Activated naive CD4-positive, alpha-beta T cell treated with anti-CD3 and anti-CD28 coated beads for 36 hours (primary cell): ENCODE measurements at regions not wholly inside any gene's neighbourhood (a gene's known extent, or its start where the extent isn't known, plus 50 kb on each side); places are given as distances from the start of the nearest gene placed in this dataset.
"Not testable (repeated sequence)": the region's sequence is repeated elsewhere in the genome, so short reads cannot be mapped to it uniquely, and the experiment has no call there.

Experiments
- CTCF ChIA-PET: fragments of 350-600 bp; sonication (Branson Sonifier 250); formaldehyde crosslinking; loops from one replicate; lab custom pipeline; 2021; ENCODE audit warnings: antibody characterized with exemption; lab: Charles Lee
- DNase-seq: peaks from one replicate; pipeline ENCODE4 v3.0.0-alpha.2; 2020
- H3K27ac Mint-ChIP-seq: one replicate; pipeline ENCODE4 v1.8.0; 2021; ENCODE audit warnings: mild to moderate bottlenecking, mixed read lengths
- H3K27me3 Mint-ChIP-seq: one replicate; pipeline ENCODE4 v1.8.0; 2021; ENCODE audit warnings: low read depth, mixed read lengths
- H3K36me3 Mint-ChIP-seq: one replicate; pipeline ENCODE4 v1.8.0; 2021; ENCODE audit warnings: low read depth, mixed read lengths
- H3K4me1 Mint-ChIP-seq: one replicate; pipeline ENCODE4 v1.8.0; 2021; ENCODE audit warnings: low read depth, mixed read lengths
- H3K4me3 Mint-ChIP-seq: one replicate; pipeline ENCODE4 v1.8.0; 2021; ENCODE audit warnings: mild to moderate bottlenecking, moderate library complexity, mixed read lengths
- H3K9me3 Mint-ChIP-seq: one replicate; pipeline ENCODE4 v1.8.0; 2021; ENCODE audit warnings: mixed read lengths
- intact Hi-C: fragments of 100-400 bp; cut with micrococcal nuclease; formaldehyde crosslinking; loops from one replicate; pipeline ENCODE4 v1.15.1; 2023

- no peaks in the 10 kb centered on the region for H3K9me3 Mint-ChIP-seq
- no peaks in the 10 kb centered on the region for H3K27me3 Mint-ChIP-seq
- CTCF ChIA-PET = no interaction called here
- no peak for DNase-seq
- no peaks in the 10 kb centered on the region for H3K36me3 Mint-ChIP-seq
- no peak overlapping the region for H3K4me3 Mint-ChIP-seq
- no peaks in the 10 kb centered on the region for H3K4me1 Mint-ChIP-seq
- intact Hi-C loops = no loop called here
- H3K27ac Mint-ChIP-seq = no peak overlapping the region
Measured at GRCh38 chr5:91257301-91257700, 125.8 kb downstream of the ARRDC3 start.

GRCh38 chr5:91256142-91256524, 127.0 kb downstream of the ARRDC3 start:
- intact Hi-C loops = no loop called here
- H3K9me3 Mint-ChIP-seq = no peaks in the 10 kb centered on the region
- H3K36me3 Mint-ChIP-seq = no peaks in the 10 kb centered on the region
- no peak for DNase-seq
- CTCF ChIA-PET = interaction anchor here (1.1 kb wide), 1 partner anchor 9 kb away, joined by 3 read pairs; no protein-coding TSS in a partner anchor
- no peak overlapping the region for H3K27ac Mint-ChIP-seq
- H3K4me3 Mint-ChIP-seq = no peak overlapping the region
- H3K27me3 Mint-ChIP-seq = no peaks in the 10 kb centered on the region
- H3K4me1 Mint-ChIP-seq = no peaks in the 10 kb centered on the region

DNA sequence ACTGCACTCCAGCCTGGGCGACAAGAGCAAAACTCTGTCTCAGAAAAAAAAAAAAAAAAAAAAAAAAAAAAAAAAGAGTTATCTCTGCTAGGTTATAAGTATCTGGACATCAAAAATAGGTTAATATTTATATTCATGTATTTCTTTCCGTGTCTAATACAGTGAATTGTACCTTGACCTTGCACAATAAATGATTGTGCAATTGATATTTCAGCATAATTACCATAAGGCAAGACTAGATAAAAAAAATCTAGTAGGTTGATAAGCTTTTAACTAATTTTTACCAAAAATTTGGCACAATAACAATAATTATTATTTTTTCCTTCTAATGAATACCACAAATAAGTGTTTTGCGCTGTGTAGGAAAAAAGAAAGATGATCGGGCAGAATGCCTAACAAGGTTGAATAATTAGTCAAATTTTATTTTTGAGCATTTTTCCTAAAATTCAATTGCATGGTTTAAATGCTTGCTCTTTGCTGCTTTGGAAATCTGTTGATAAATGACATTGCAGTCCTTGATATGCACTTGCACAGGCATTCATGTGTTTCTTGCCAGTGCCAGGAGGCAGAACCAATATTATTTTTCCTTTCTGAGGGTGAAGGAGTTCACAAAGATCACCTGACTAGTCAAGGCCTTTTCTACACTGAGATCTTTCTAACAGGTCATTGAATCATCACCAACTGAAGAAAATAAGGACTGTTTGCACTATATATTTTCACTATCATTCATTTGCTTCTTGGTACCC, 127.5 kb downstream of the ARRDC3 start:
- Mint-ChIP-seq H3K4me1 (no peaks in the 10 kb centered on the region), H3K4me3 (no peak overlapping the region), H3K27me3 (no peaks in the 10 kb centered on the region), H3K27ac (no peak overlapping the region), H3K9me3 (no peaks in the 10 kb centered on the region), H3K36me3 (no peaks in the 10 kb centered on the region)
- CTCF ChIA-PET = interaction anchor here (0.6 kb wide), 1 partner anchor 169 kb away, joined by 3 read pairs; no protein-coding TSS in a partner anchor
- intact Hi-C loops = no loop called here
- no peak for DNase-seq

GRCh38 chr5:91252916-91253315, 130.2 kb downstream of the ARRDC3 start:
- intact Hi-C loops = no loop called here
- Mint-ChIP-seq H3K4me3 (no peak overlapping the region), H3K27ac (no peak overlapping the region), H3K9me3 (peaks cover 5% of the 10 kb centered on the region), H3K4me1 (no peaks in the 10 kb centered on the region), H3K27me3 (no peaks in the 10 kb centered on the region), H3K36me3 (no peaks in the 10 kb centered on the region)
- no peak for DNase-seq
- CTCF ChIA-PET = interaction anchor here (1.3 to 1.4 kb wide), 2 partner anchors 132 to 166 kb away, joined by 3 read pairs; no protein-coding TSS in a partner anchor

DNA sequence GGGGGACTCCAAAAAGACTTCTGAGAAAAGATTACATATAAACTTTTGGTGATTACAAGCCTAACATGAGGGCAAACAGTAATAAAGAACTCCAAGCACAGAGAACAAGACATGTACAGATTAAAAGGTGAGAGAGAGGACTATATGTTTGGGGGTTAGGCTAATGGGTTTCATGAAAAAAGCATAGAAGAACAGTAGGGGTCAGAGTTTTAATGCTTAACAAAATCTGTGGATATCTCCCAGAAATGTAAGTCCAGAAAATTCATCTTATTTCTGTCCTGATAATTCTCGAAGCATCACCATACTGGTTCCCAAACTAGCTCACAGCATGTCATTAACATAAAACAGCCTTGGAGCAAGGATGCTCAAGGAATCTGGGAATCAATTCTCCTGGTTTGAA, 137.2 kb downstream of the ARRDC3 start:
- peaks cover 16% of the 10 kb centered on the region for H3K9me3 Mint-ChIP-seq
- intact Hi-C loops = loop anchor here (1.0 kb wide), 1 partner anchor 138 kb away; no protein-coding TSS in a partner anchor
- H3K27me3 Mint-ChIP-seq = no peaks in the 10 kb centered on the region
- no peak overlapping the region for H3K4me3 Mint-ChIP-seq
- CTCF ChIA-PET = interaction anchor here (0.6 to 2.3 kb wide), 4 partner anchors 26 to 380 kb away, joined by 3 to 7 read pairs (median 4); no protein-coding TSS in a partner anchor
- H3K27ac Mint-ChIP-seq = no peak overlapping the region
- H3K4me1 Mint-ChIP-seq = no peaks in the 10 kb centered on the region
- H3K36me3 Mint-ChIP-seq = peaks cover 5% of the 10 kb centered on the region
- no peak for DNase-seq

- Mint-ChIP-seq H3K4me3 (no peak overlapping the region), H3K27ac (no peak overlapping the region), H3K4me1 (peaks cover 2% of the 10 kb centered on the region), H3K9me3 (peaks cover 14% of the 10 kb centered on the region), H3K27me3 (no peaks in the 10 kb centered on the region), H3K36me3 (peaks cover 5% of the 10 kb centered on the region)
- CTCF ChIA-PET = interaction anchor here (1.0 to 1.2 kb wide), 3 partner anchors 25 to 174 kb away, joined by 3 to 6 read pairs (median 4); no protein-coding TSS in a partner anchor
- intact Hi-C loops = no loop called here
- DNase-seq = no peak
Measured at GRCh38 chr5:91245074-91245452, 138.1 kb downstream of the ARRDC3 start.

- Mint-ChIP-seq H3K27me3 (no peaks in the 10 kb centered on the region), H3K9me3 (peaks cover 12% of the 10 kb centered on the region), H3K36me3 (peaks cover 5% of the 10 kb centered on the region), H3K27ac (no peak overlapping the region), H3K4me3 (no peak overlapping the region), H3K4me1 (peaks cover 2% of the 10 kb centered on the region)
- DNase-seq = no peak
- CTCF ChIA-PET = interaction anchor here (0.9 to 1.4 kb wide), 4 partner anchors 18 to 140 kb away, joined by 3 to 6 read pairs (median 3); partner anchors contain the start of gene ARRDC3
- intact Hi-C loops = no loop called here
Measured at GRCh38 chr5:91244380-91245073, 138.6 kb downstream of the ARRDC3 start.

DNA sequence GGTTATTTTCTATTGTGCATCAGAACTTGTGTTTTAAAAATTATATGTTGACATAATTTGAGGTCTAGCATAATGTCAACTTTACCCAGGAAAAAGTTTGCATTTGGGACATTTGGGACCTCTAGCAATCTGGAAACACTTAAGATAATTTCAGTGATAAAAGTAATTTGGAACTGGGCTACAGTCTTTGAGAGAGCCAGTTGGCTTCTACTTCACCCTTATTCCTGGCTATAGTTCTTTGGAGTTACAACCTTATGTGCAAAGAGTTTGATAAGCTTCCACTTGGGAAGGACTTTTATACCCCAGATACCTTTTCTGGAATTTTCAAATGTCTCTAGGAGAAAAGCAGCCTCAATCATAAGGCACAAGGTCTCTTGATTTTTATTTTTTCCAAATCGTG, 139.3 kb downstream of the ARRDC3 start:
- DNase-seq = no peak
- intact Hi-C loops = no loop called here
- CTCF ChIA-PET = interaction anchor here (0.9 to 1.4 kb wide), 2 partner anchors 17 to 139 kb away, joined by 3 read pairs; partner anchors contain the start of gene ARRDC3
- Mint-ChIP-seq H3K27me3 (no peaks in the 10 kb centered on the region), H3K9me3 (peaks cover 11% of the 10 kb centered on the region), H3K4me1 (peaks cover 2% of the 10 kb centered on the region), H3K27ac (no peak overlapping the region), H3K4me3 (no peak overlapping the region), H3K36me3 (peaks cover 5% of the 10 kb centered on the region)

DNA sequence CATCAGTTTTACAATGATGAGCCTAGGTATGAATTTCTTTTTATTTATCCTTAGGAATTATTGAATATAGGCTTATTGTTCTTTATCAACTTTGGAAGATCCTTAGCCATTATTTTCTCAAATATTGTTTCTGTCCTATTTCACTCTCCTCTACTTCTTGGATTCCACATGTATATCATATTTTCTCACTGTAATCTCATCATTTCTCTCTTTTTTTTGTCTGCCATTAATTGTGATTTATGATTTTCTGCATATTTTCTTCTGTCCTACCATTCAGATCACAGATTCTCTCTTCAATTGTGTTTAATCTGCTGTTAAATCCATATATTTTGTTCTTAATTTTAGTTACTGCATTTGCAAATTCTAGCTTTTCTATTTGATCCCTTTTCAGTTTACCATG, 139.8 kb downstream of the ARRDC3 start:
- peaks cover 11% of the 10 kb centered on the region for H3K9me3 Mint-ChIP-seq
- no peak overlapping the region for H3K4me3 Mint-ChIP-seq
- CTCF ChIA-PET = interaction anchor here (0.9 to 1.4 kb wide), 2 partner anchors 17 to 140 kb away, joined by 3 read pairs; partner anchors contain the start of gene ARRDC3
- H3K27ac Mint-ChIP-seq = no peak overlapping the region
- H3K36me3 Mint-ChIP-seq = peaks cover 5% of the 10 kb centered on the region
- intact Hi-C loops = no loop called here
- no peaks in the 10 kb centered on the region for H3K27me3 Mint-ChIP-seq
- no peak for DNase-seq
- H3K4me1 Mint-ChIP-seq = peaks cover 2% of the 10 kb centered on the region

DNA sequence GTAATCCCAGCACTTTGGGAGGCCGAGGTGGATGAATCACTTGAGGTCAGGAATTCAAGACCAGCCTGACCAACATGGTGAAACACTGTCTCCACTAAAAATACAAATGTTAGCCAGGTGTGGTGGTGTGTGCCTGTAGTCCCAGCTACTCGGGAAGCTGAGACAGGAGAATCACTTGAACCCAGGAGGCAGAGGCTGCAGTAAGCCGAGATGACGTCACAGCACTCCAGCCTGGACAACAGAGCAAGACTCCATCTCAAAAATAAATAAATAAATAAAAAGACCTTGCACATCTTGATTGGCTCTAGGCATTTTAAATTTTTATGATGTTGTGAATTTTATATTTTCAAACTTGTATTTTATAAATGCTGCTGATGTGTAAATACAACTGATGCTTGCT, 141.7 kb downstream of the ARRDC3 start:
- intact Hi-C loops, H3K4me3 Mint-ChIP-seq, H3K4me1 Mint-ChIP-seq, H3K27me3 Mint-ChIP-seq, H3K27ac Mint-ChIP-seq, H3K36me3 Mint-ChIP-seq, CTCF ChIA-PET, DNase-seq: not testable (repeated sequence)
- peaks cover 11% of the 10 kb centered on the region for H3K9me3 Mint-ChIP-seq

GRCh38 chr5:91240175-91240574, 142.9 kb downstream of the ARRDC3 start:
- H3K9me3 Mint-ChIP-seq = peaks cover 11% of the 10 kb centered on the region
- no peak overlapping the region for H3K4me3 Mint-ChIP-seq
- H3K36me3 Mint-ChIP-seq = peaks cover 5% of the 10 kb centered on the region
- H3K27ac Mint-ChIP-seq = no peak overlapping the region
- intact Hi-C loops = no loop called here
- peaks cover 2% of the 10 kb centered on the region for H3K4me1 Mint-ChIP-seq
- no peak for DNase-seq
- no peaks in the 10 kb centered on the region for H3K27me3 Mint-ChIP-seq
- CTCF ChIA-PET = interaction anchor here (0.6 to 1.5 kb wide), 3 partner anchors 14 to 798 kb away, joined by 3 to 4 read pairs (median 4); no protein-coding TSS in a partner anchor

DNA sequence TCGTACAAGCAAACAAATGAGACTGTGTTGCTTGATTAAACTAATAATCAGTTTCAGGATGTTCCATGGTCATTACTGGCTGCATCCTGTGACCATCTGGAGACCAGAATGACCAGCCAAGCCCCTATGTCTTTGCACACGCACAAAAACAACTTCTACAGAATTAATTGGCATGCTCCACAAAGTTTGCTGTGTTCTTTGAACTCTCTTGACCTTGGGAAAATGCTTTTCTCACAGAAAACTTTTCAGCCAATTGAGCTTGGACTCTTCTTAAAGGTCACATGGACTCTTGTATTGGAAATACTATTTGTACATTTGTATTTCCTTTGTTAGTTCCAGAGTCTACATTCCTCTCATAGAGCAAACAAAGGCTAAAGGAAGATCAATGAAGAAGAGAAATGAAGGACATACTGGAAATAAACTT, 147.8 kb downstream of the ARRDC3 start:
- CTCF ChIA-PET = interaction anchor here (0.7 to 2.9 kb wide), 2 partner anchors 12 to 150 kb away, joined by 3 to 9 read pairs; no protein-coding TSS in a partner anchor

More for the DNA sequence above, 147.8 kb downstream of the ARRDC3 start:
- intact Hi-C loops = no loop called here
- H3K27me3 Mint-ChIP-seq = no peaks in the 10 kb centered on the region
- no peaks in the 10 kb centered on the region for H3K36me3 Mint-ChIP-seq
- no peak overlapping the region for H3K4me3 Mint-ChIP-seq
- no peaks in the 10 kb centered on the region for H3K9me3 Mint-ChIP-seq
- peaks cover 2% of the 10 kb centered on the region for H3K4me1 Mint-ChIP-seq
- DNase-seq = no peak
- no peak overlapping the region for H3K27ac Mint-ChIP-seq
